22Rv1 (cell line): ENCODE measurements at regions not wholly inside any gene's neighbourhood (a gene's known extent, or its start where the extent isn't known, plus 50 kb on each side); places are given as distances from the start of the nearest gene placed in this dataset.

Experiments
- CTCF ChIP-seq: fragments of 450-650 bp; IDR thresholded peaks from 2 replicates; pipeline ENCODE4 v1.5.1; 2017; ENCODE audit warnings: mild to moderate bottlenecking
- ZFX ChIP-seq: fragments of 450-650 bp; IDR thresholded peaks from 2 replicates; pipeline ENCODE4 v1.6.1; 2017; ENCODE audit warnings: antibody characterized with exemption, borderline replicate concordance

DNA sequence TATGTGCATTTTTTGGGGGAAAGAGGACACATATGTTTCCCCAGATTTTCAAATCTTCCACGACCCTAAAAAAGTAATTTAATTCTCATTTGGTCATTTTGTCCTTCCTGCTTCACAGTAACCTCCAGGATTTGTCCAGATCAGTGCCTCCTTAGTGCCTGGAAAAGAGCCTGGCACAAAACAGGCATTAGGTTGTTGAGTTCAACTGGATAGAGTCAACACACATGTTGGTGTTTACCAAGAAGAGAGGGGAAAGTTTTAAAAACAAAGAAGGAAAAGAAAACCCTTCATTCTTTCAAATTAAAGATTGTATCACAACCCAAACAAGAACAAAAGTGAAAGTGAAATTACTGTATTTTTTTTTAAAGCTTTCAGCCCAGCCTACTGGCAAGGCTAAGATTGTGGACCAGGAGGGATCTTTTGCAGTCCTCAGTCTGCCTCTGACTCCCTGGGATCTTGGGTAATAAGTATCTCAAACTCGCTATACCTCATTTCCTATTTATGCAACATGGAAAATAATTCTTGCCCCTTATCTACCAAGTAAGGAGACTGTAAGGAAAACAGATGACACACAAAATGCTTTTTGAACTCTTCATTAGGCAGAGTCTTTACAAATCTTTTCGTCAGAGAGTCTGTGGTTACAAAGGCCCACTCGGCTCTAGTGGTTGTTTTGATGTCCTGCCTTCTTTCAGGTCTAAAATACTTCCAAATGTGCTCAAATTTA, 57.8 kb downstream of the ZNF281 start:
- TF ChIP-seq CTCF: no peak
- TF ChIP-seq ZFX: no peak
